ENCODE measurements at regions not wholly inside any gene's neighbourhood (a gene's known extent, or its start where the extent isn't known, plus 50 kb on each side); places are given as distances from the start of the nearest gene placed in this dataset.

DNA sequence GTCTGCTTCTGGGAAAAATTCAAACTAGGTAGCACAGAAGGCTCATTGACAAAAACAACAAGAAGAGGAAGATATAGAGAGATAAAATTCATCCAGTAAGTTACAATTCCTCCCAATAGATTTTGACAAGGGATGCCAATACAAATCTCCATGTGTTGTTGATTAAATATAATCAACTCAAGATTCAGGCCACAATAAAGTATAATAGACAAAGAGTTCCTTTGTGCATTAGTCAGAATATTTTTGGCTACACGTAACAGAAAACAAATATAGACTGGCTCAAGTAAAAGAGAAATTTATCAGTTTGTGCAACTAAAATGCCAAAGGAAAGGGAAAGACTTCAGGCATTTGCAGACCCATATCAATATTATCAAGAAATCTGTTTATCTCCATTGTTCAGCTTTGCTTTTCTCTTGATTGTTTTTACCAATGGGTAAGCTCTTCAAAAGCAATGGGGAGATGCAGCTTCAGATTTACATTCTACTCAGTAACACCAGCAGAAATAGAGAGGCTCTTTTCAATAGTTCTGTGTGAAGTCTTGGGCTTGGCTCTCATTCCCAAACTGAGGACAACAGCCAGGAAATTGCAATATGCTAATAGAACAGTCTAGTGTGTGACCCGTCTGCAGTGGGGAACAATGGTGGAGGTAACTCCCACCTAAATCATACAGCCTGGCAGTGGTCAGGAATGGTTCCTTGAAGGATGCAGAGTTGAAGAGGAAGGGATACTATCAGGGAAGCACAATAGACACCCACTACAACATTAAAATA, 77.6 kb upstream of the PROK2 start:
- Histone ChIP-seq H3K9me3 (replicated peaks; ENCODE audit: control insufficient read depth, low read depth, low read length) (peaks cover 8% of the 10 kb centered on the region), H3K27me3 (ENCODE audit: control insufficient read depth, insufficient read depth, low read length) (peaks cover 15% of the 10 kb centered on the region), H3K27ac (ENCODE audit: low read length) (no peak overlapping the region), H3K36me3 (ENCODE audit: control insufficient read depth, insufficient read depth, low read length) (no peaks in the 10 kb centered on the region), H3K4me1 (ENCODE audit: control insufficient read depth, insufficient read depth, low read length) (no peaks in the 10 kb centered on the region), H3K4me3 (ENCODE audit: low read length) (no peak overlapping the region)
- no CpG with 5 or more reads among the region's 2 CpGs for WGBS (ENCODE audit: insufficient coverage)
- DNase-seq, result peak; percentile 55

DNA sequence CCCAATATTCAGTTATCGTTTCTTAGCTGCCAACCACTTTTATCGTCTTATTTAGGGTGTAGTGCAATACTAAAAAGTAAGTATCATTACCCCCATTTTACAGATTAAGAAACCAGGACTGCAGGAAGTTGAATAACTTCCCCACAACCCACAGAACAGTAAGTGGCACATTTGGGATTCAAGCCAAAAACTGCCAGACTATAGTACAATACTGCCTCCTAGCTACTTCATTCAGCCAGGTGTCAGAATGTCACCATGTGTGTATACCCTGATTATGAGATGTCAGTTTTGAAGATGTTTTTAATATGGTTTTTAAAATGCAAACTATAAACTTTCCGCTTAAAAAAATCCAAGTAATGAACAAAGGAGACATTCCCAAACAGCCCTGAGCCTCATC, 74.2 kb upstream of the PROK2 start:
- Histone ChIP-seq H3K4me3 (ENCODE audit: low read length) (no peak overlapping the region), H3K9me3 (replicated peaks; ENCODE audit: control insufficient read depth, low read depth, low read length) (peaks cover 8% of the 10 kb centered on the region), H3K27ac (ENCODE audit: low read length) (no peak overlapping the region), H3K4me1 (ENCODE audit: control insufficient read depth, insufficient read depth, low read length) (no peaks in the 10 kb centered on the region), H3K36me3 (ENCODE audit: control insufficient read depth, insufficient read depth, low read length) (no peaks in the 10 kb centered on the region), H3K27me3 (ENCODE audit: control insufficient read depth, insufficient read depth, low read length) (peaks cover 9% of the 10 kb centered on the region)
- WGBS (ENCODE audit: insufficient coverage), result no CpG with 5 or more reads among the region's 3 CpGs
- peak; percentile 52 for DNase-seq

DNA sequence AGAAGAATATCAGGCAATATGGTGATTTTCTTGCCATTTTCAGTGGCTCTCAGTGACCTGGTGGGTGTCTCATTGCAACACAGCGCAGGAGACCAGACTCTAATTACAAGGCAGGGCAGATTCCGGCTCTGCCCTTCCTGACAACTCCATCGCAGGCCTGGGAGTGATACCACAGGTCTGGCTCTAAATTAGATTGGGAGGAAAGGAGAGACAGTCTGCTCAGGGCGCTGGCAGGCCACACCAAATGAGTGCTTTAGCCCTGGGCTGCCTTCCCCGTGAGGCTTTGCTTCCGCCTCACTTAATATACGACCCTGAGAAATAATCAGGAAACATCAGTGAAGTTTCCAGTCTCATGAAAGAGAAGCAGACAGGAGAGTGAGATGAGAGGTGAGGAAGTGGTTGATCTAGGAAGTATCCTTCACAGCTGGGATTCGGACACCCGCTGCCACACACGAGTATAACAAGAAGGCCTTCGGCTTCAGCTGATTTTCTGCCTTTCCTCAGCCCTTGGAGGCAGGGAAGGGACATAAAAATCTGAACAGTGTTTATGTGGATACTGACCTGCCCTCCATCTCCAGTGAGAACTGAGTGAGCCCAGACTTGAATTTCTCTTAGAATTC, 73.7 kb upstream of the PROK2 start:
- Histone ChIP-seq H3K27ac (ENCODE audit: low read length) (no peak overlapping the region), H3K4me3 (ENCODE audit: low read length) (no peak overlapping the region), H3K4me1 (ENCODE audit: control insufficient read depth, insufficient read depth, low read length) (no peaks in the 10 kb centered on the region), H3K27me3 (ENCODE audit: control insufficient read depth, insufficient read depth, low read length) (peaks cover 7% of the 10 kb centered on the region), H3K36me3 (ENCODE audit: control insufficient read depth, insufficient read depth, low read length) (no peaks in the 10 kb centered on the region), H3K9me3 (replicated peaks; ENCODE audit: control insufficient read depth, low read depth, low read length) (peaks cover 8% of the 10 kb centered on the region)
- no peak for DNase-seq
- 70% methylated on average over 6 of the region's 11 CpGs for WGBS (ENCODE audit: insufficient coverage)

DNA sequence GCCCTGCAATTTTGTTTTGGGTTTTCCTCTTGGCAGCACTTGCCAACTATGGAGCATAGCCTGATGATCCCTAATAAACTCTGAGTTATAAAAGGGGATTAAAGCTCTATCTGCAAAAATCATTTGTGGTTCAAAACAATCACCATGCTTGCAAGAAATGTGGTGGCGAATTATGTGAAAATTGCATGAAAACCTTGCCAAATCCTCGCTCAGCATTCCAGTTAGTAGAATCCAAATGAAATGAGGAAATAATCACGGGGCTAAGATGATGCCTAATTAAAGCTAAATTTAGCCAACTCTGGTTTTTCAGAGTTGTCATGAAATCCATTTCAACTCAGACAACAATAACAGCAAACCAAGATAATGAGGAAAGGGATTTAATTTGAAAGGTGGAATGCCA, 73.0 kb upstream of the PROK2 start:
- no peaks in the 10 kb centered on the region for H3K4me1 ChIP-seq (ENCODE audit: control insufficient read depth, insufficient read depth, low read length)
- no peak overlapping the region for H3K27ac ChIP-seq (ENCODE audit: low read length)
- H3K36me3 ChIP-seq (ENCODE audit: control insufficient read depth, insufficient read depth, low read length), result no peaks in the 10 kb centered on the region
- H3K4me3 ChIP-seq (ENCODE audit: low read length), result no peak overlapping the region
- peaks cover 8% of the 10 kb centered on the region for H3K9me3 ChIP-seq (replicated peaks; ENCODE audit: control insufficient read depth, low read depth, low read length)
- peaks cover 6% of the 10 kb centered on the region for H3K27me3 ChIP-seq (ENCODE audit: control insufficient read depth, insufficient read depth, low read length)
- 60% methylated on average over 1 of the region's 3 CpGs for WGBS (ENCODE audit: insufficient coverage)
- no peak for DNase-seq

DNA sequence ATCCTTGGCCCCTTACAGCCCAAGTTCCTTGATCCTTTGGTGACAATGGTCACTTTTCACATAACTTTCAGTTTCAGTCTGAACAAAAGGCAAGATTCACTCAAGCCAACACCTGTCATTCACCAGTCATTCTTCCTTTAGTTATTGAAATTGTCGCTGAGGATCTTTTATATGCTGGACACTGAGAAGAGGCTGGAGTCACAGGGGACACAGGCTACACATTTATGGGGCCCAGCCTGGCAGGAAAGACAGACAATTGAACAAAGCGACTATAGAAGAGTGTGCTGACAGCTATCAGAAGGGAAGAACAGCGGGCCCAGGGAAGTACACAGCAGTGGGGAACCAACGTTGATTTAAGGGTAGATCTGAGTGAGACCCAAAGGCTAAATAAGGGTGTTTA, 69.8 kb upstream of the PROK2 start:
- Histone ChIP-seq H3K27ac (ENCODE audit: low read length) (no peak overlapping the region), H3K4me3 (ENCODE audit: low read length) (no peak overlapping the region), H3K9me3 (replicated peaks; ENCODE audit: control insufficient read depth, low read depth, low read length) (no peaks in the 10 kb centered on the region), H3K36me3 (ENCODE audit: control insufficient read depth, insufficient read depth, low read length) (no peaks in the 10 kb centered on the region), H3K27me3 (ENCODE audit: control insufficient read depth, insufficient read depth, low read length) (no peaks in the 10 kb centered on the region), H3K4me1 (ENCODE audit: control insufficient read depth, insufficient read depth, low read length) (no peaks in the 10 kb centered on the region)
- 77% methylated on average over 3 of the region's 4 CpGs for WGBS (ENCODE audit: insufficient coverage)
- no peak for DNase-seq

DNA sequence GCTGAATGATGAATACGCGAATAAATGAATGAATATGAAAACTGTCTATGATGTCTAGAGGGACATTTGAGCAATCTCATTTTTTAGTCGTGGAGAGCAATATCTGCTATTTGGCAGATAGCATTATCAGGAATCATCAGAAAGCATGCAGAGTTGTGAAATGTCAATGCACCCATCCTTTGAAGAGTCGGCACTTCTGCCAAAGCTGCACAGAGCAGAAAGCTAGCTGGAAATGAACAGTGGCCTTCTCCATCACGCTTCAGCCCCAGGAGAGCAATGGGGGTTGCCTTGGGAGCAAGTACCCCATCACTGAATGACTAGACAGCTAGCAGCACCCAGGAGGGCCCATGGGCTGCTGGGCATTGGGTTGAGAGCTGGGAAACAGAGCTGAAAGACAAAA, 69.1 kb upstream of the PROK2 start:
- no peaks in the 10 kb centered on the region for H3K4me1 ChIP-seq (ENCODE audit: control insufficient read depth, insufficient read depth, low read length)
- DNase-seq, result no peak
- WGBS (ENCODE audit: insufficient coverage), result 75% methylated on average over 5 of the region's 5 CpGs
- no peaks in the 10 kb centered on the region for H3K27me3 ChIP-seq (ENCODE audit: control insufficient read depth, insufficient read depth, low read length)
- H3K9me3 ChIP-seq (replicated peaks; ENCODE audit: control insufficient read depth, low read depth, low read length), result peaks cover 3% of the 10 kb centered on the region
- H3K4me3 ChIP-seq (ENCODE audit: low read length), result no peak overlapping the region
- H3K36me3 ChIP-seq (ENCODE audit: control insufficient read depth, insufficient read depth, low read length), result no peaks in the 10 kb centered on the region
- no peak overlapping the region for H3K27ac ChIP-seq (ENCODE audit: low read length)

DNA sequence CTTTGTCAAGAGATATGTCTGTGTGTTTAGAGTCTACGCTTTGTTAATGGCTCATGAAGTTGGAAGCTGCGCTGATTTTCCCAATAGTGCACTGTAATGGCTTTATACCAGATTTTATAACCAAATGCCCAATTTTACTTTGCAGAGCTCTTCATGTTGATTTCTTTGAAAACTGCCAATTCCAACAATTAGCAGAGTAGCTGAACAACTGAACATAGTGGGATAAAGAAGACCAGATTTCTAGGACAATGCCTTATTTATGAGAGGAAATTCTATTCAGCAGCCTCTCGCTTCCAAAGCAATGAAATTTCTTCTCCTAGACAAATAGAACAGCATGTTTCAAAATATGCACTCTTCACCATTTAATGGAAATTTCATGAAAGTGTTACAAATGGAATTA, 66.9 kb upstream of the PROK2 start:
- Histone ChIP-seq H3K9me3 (replicated peaks; ENCODE audit: control insufficient read depth, low read depth, low read length) (peaks cover 3% of the 10 kb centered on the region), H3K27me3 (ENCODE audit: control insufficient read depth, insufficient read depth, low read length) (no peaks in the 10 kb centered on the region), H3K27ac (ENCODE audit: low read length) (no peak overlapping the region), H3K4me3 (ENCODE audit: low read length) (no peak overlapping the region), H3K4me1 (ENCODE audit: control insufficient read depth, insufficient read depth, low read length) (no peaks in the 10 kb centered on the region), H3K36me3 (ENCODE audit: control insufficient read depth, insufficient read depth, low read length) (no peaks in the 10 kb centered on the region)
- WGBS (ENCODE audit: insufficient coverage), result no CpG with 5 or more reads among the region's 3 CpGs
- no peak for DNase-seq

DNA sequence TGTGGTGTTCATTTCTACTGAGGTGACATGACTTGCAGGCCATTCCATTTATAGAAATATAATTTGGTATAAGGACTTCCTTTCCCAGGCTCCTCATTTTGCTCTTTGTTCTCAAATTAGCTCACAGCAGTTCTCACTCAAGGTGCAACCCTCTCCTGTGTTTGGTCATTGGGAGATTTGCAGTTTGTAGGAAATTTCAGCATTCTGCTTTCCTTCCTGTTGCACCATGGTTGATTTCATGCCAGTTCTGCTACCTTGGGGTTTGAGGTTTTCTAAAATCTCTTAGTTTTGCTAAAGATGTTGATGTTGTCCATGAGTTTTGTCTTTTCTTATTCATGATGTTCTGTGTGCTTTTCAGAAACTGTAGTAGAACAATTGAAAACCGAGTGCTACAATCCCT, 65.7 kb upstream of the PROK2 start:
- no peaks in the 10 kb centered on the region for H3K36me3 ChIP-seq (ENCODE audit: control insufficient read depth, insufficient read depth, low read length)
- no peak for DNase-seq
- H3K4me3 ChIP-seq (ENCODE audit: low read length), result no peak overlapping the region
- peaks cover 3% of the 10 kb centered on the region for H3K9me3 ChIP-seq (replicated peaks; ENCODE audit: control insufficient read depth, low read depth, low read length)
- H3K27me3 ChIP-seq (ENCODE audit: control insufficient read depth, insufficient read depth, low read length), result no peaks in the 10 kb centered on the region
- no peaks in the 10 kb centered on the region for H3K4me1 ChIP-seq (ENCODE audit: control insufficient read depth, insufficient read depth, low read length)
- H3K27ac ChIP-seq (ENCODE audit: low read length), result no peak overlapping the region
- no CpG with 5 or more reads among the region's 1 CpG for WGBS (ENCODE audit: insufficient coverage)

DNA sequence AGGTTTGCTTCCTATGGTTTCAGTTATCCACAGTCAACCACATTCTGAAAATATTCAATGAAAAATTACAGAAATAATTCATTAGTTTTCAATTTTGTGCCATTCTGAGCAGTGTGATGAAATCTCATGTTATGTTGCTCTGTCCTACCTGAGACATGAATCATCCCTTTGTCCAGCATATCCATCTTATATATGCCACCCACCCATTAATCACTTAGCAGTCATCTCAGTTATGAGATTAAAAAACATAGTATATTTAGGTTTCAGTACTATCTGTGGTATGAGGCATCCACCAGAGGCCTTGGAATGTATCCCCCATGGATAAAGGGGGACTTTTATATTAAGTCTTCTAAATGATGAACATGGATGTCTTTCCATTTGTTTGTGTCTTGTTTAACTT, 64.7 kb upstream of the PROK2 start:
- H3K27ac ChIP-seq (ENCODE audit: low read length), result no peak overlapping the region
- peaks cover 3% of the 10 kb centered on the region for H3K9me3 ChIP-seq (replicated peaks; ENCODE audit: control insufficient read depth, low read depth, low read length)
- no peaks in the 10 kb centered on the region for H3K36me3 ChIP-seq (ENCODE audit: control insufficient read depth, insufficient read depth, low read length)
- no peaks in the 10 kb centered on the region for H3K4me1 ChIP-seq (ENCODE audit: control insufficient read depth, insufficient read depth, low read length)
- DNase-seq, result no peak
- H3K4me3 ChIP-seq (ENCODE audit: low read length), result no peak overlapping the region
- H3K27me3 ChIP-seq (ENCODE audit: control insufficient read depth, insufficient read depth, low read length), result no peaks in the 10 kb centered on the region

DNA sequence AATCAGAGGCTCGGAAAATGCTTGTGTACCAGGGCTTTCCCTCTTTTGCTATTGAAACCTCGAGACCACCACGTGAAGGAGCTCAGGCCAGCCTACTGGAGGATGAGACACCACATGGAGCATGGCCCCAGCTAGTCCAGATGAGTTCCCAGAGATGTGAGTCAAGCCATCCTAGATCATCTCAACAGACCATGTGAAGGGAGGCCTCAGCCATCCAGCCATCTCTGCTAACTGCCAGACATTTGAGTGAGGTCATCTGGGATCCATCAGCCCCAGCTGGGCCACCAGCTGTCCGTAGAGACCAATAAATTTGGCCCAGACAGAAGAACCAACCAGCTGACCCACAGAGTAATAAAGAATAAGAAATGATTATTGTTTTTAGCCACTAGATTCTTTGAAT, 62.8 kb upstream of the PROK2 start:
- Histone ChIP-seq H3K9me3 (replicated peaks; ENCODE audit: control insufficient read depth, low read depth, low read length) (peaks cover 3% of the 10 kb centered on the region), H3K27ac (ENCODE audit: low read length) (no peak overlapping the region), H3K4me1 (ENCODE audit: control insufficient read depth, insufficient read depth, low read length) (no peaks in the 10 kb centered on the region), H3K27me3 (ENCODE audit: control insufficient read depth, insufficient read depth, low read length) (peaks cover 2% of the 10 kb centered on the region), H3K4me3 (ENCODE audit: low read length) (no peak overlapping the region), H3K36me3 (ENCODE audit: control insufficient read depth, insufficient read depth, low read length) (no peaks in the 10 kb centered on the region)
- 82% methylated on average over 3 of the region's 4 CpGs for WGBS (ENCODE audit: insufficient coverage)
- DNase-seq, result no peak

Data from muscle of leg (tissue), 3 donors.